Liver (tissue), 8 donors: ENCODE measurements at regions not wholly inside any gene's neighbourhood (a gene's known extent, or its start where the extent isn't known, plus 50 kb on each side); places are given as distances from the start of the nearest gene placed in this dataset.

Experiments
- DNase-seq: peaks from one replicate; pipeline ENCODE4 v3.0.0-alpha.2; 2017; ENCODE audit warnings: low spot score
- H3K27ac ChIP-seq, 2 donors: one replicate each; pipeline ENCODE4 v1.7.0; 2013; ENCODE audit warnings: inconsistent platforms in 2 of 2, low read length in 2 of 2, control low read depth in 1 of 2, low read depth in 1 of 2, mild to moderate bottlenecking in 1 of 2
- H3K27me3 ChIP-seq, 4 donors: one replicate each; pipeline versions ENCODE4 v1.6.1 to v1.7.0; 2013; ENCODE audit warnings: low read length in 3 of 4, inconsistent platforms in 1 of 4, mild to moderate bottlenecking in 1 of 4, moderate library complexity in 1 of 4; ENCODE audit not compliant: control insufficient read depth in 4 of 4, insufficient read depth in 4 of 4
- H3K36me3 ChIP-seq, 4 donors: one replicate each; pipeline versions ENCODE4 v1.6.1 to v1.7.0; 2013; ENCODE audit warnings: low read length in 3 of 4, mild to moderate bottlenecking in 3 of 4, low read depth in 1 of 4, moderate library complexity in 1 of 4; ENCODE audit not compliant: control insufficient read depth in 4 of 4, insufficient read depth in 3 of 4
- H3K4me1 ChIP-seq, 4 donors: one replicate each; pipeline versions ENCODE4 v1.6.1 to v1.7.0; 2013; ENCODE audit warnings: low read length in 3 of 4, mild to moderate bottlenecking in 3 of 4, moderate library complexity in 1 of 4; ENCODE audit not compliant: control insufficient read depth in 4 of 4, insufficient read depth in 4 of 4
- H3K4me3 ChIP-seq, 3 donors: one replicate each; pipeline versions ENCODE4 v1.6.1 to v1.7.0; 2013; ENCODE audit warnings: low read length in 3 of 3, control low read depth in 1 of 3, low read depth in 1 of 3, mild to moderate bottlenecking in 1 of 3
- H3K9ac ChIP-seq, 2 donors: one replicate each; pipeline ENCODE4 v1.7.0; 2013; ENCODE audit warnings: low read length in 2 of 2, mild to moderate bottlenecking in 2 of 2, moderate library complexity in 2 of 2, control low read depth in 1 of 2, low read depth in 1 of 2
- H3K9me3 ChIP-seq, 4 donors: one replicate each; pipeline versions ENCODE4 v1.6.1 to v1.7.0; 2013; ENCODE audit warnings: low read length in 3 of 4; ENCODE audit not compliant: control insufficient read depth in 4 of 4
- CTCF ChIP-seq: fragments of 150-350 bp; IDR thresholded peaks from 2 replicates; pipeline ENCODE4 v1.5.1; 2017; ENCODE audit warnings: improper control_type of control experiment, low read depth, low read length; ENCODE audit not compliant: missing input control
- EGR1 ChIP-seq, 2 donors: IDR thresholded peaks; 2 replicates each; pipeline ENCODE4 v1.6.1; 2016 to 2018; ENCODE audit warnings: antibody characterized with exemption in 2 of 2, low read depth in 2 of 2
- FOXA1 ChIP-seq: IDR thresholded peaks from 2 replicates; pipeline ENCODE4 v1.6.1; 2016; ENCODE audit warnings: antibody characterized with exemption
- FOXA2 ChIP-seq: IDR thresholded peaks from 2 replicates; pipeline ENCODE4 v1.6.1; 2016; ENCODE audit warnings: antibody characterized with exemption
- GABPA ChIP-seq, 2 donors: IDR thresholded peaks in 1 of 2; conservative IDR thresholded peaks in 1 of 2; 2 replicates each; pipeline ENCODE4 v1.6.1; 2016; ENCODE audit warnings: antibody characterized with exemption in 2 of 2, mild to moderate bottlenecking in 1 of 2, moderate library complexity in 1 of 2
- HNF4A ChIP-seq, 2 donors: conservative IDR thresholded peaks; 2 replicates each; pipeline ENCODE4 v1.6.1; 2016; ENCODE audit warnings: antibody characterized with exemption in 2 of 2, mild to moderate bottlenecking in 2 of 2
- HNF4G ChIP-seq: IDR thresholded peaks from 2 replicates; pipeline ENCODE4 v1.6.1; 2016; ENCODE audit warnings: antibody characterized with exemption
- JUND ChIP-seq, 2 donors: IDR thresholded peaks; 2 replicates each; pipeline ENCODE4 v1.6.1; 2016; ENCODE audit warnings: antibody characterized with exemption in 2 of 2
- MAX ChIP-seq: IDR thresholded peaks from 2 replicates; pipeline ENCODE4 v1.6.1; 2016; ENCODE audit warnings: antibody characterized with exemption
- NR2F2 ChIP-seq: IDR thresholded peaks from 2 replicates; pipeline ENCODE4 v1.6.1; 2016; ENCODE audit warnings: antibody characterized with exemption
- RAD21 ChIP-seq, 2 donors: IDR thresholded peaks; 2 replicates each; pipeline ENCODE4 v1.6.1; 2016; ENCODE audit warnings: antibody characterized with exemption in 2 of 2, mild to moderate bottlenecking in 2 of 2
- REST ChIP-seq: IDR thresholded peaks from 2 replicates; pipeline ENCODE4 v1.6.1; 2016; ENCODE audit warnings: antibody characterized with exemption, mild to moderate bottlenecking
- RXRA ChIP-seq, 2 donors: IDR thresholded peaks; 2 replicates each; pipeline ENCODE4 v1.6.1; 2017 to 2018; ENCODE audit warnings: antibody characterized with exemption in 2 of 2, mild to moderate bottlenecking in 1 of 2
- SP1 ChIP-seq: IDR thresholded peaks from 2 replicates; pipeline ENCODE4 v1.6.1; 2018; ENCODE audit warnings: antibody characterized with exemption, mild to moderate bottlenecking
- TAF1 ChIP-seq: conservative IDR thresholded peaks from 2 replicates; pipeline ENCODE4 v1.6.1; 2016; ENCODE audit warnings: antibody characterized with exemption, mild to moderate bottlenecking
- YY1 ChIP-seq: IDR thresholded peaks from 2 replicates; pipeline ENCODE4 v1.6.1; 2016; ENCODE audit warnings: antibody characterized with exemption, mild to moderate bottlenecking
- WGBS: extraction: QIAGEN DNeasy Blood & Tissue Kit; methylation state at CpG from one replicate; pipeline ENCODE4 v1.1.7; 2013; 5-methylcytosine and 5-hydroxymethylcytosine counted together
- TF ChIP-seq, protein P1 (sequence below): IDR thresholded peaks from 2 replicates; pipeline ENCODE4 v1.6.1; 2016; ENCODE audit warnings: antibody characterized with exemption
- donor health status: healthy.
- donor health status: healthy.
- donor health status: healthy.
- donor health status: healthy.
- donor health status: healthy.

GRCh38 chr19:28940751-28941500 lies 272.0 kb downstream of the UQCRFS1 start:
- Histone ChIP-seq H3K9me3 (no peaks in the 10 kb centered on the region), H3K4me3 (no peak overlapping the region), H3K9ac (no peak overlapping the region), H3K36me3 (no peaks in the 10 kb centered on the region), H3K27ac (no peak overlapping the region), H3K4me1 (no peaks in the 10 kb centered on the region), H3K27me3 (peaks cover 0 to 3% (median 0%) of the 10 kb centered on the region in 4 donors)
- 59% methylated on average over 7 of the region's 7 CpGs for WGBS
- no peak for TF ChIP-seq GABPA (IDR thresholded peaks at IDR 0.05 in 1 of 2, conservative IDR thresholded peaks at IDR 0.05 in 1 of 2)
- TF ChIP-seq YY1 = no peak
- no peak for TF ChIP-seq EGR1 (IDR thresholded peaks at IDR 0.05; ENCODE audit: low read depth in 2 of 2)
- no peak for TF ChIP-seq RAD21 (IDR thresholded peaks at IDR 0.05)
- no peak for TF ChIP-seq FOXA1
- no peak for TF ChIP-seq CTCF
- TF ChIP-seq MAX = no peak
- no peak for TF ChIP-seq SP1
- no peak for TF ChIP-seq REST
- no peak for TF ChIP-seq JUND (IDR thresholded peaks at IDR 0.05)
- TF ChIP-seq HNF4A (conservative IDR thresholded peaks at IDR 0.05) = no peak
- no peak for TF ChIP-seq TAF1
- no peak for TF ChIP-seq RXRA (IDR thresholded peaks at IDR 0.05)
- no peak for TF ChIP-seq FOXA2
- TF ChIP-seq NR2F2 = no peak
- no peak for DNase-seq

- Histone ChIP-seq H3K9ac (no peak overlapping the region), H3K9me3 (no peaks in the 10 kb centered on the region), H3K27me3 (peaks cover 0 to 3% (median 0%) of the 10 kb centered on the region in 4 donors)
- TF ChIP-seq FOXA1 = no peak
- TF ChIP-seq HNF4G = no peak
- no peak for TF ChIP-seq FOXA2
- TF ChIP-seq MAX = no peak
- no peak for TF ChIP-seq NR2F2
- no peak for TF ChIP-seq SP1
- no peak for TF ChIP-seq GABPA (IDR thresholded peaks at IDR 0.05 in 1 of 2, conservative IDR thresholded peaks at IDR 0.05 in 1 of 2)
- no peak for TF ChIP-seq REST
- no peak for TF ChIP-seq RXRA (IDR thresholded peaks at IDR 0.05)
- no peak for TF ChIP-seq JUND (IDR thresholded peaks at IDR 0.05)
- TF ChIP-seq TAF1 = no peak
- TF ChIP-seq RAD21 (IDR thresholded peaks at IDR 0.05) = no peak
- TF ChIP-seq, protein P1, sequence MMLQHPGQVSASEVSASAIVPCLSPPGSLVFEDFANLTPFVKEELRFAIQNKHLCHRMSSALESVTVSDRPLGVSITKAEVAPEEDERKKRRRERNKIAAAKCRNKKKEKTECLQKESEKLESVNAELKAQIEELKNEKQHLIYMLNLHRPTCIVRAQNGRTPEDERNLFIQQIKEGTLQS = no peak
- no peak for TF ChIP-seq HNF4A (conservative IDR thresholded peaks at IDR 0.05)
- TF ChIP-seq EGR1 (IDR thresholded peaks at IDR 0.05; ENCODE audit: low read depth in 2 of 2) = no peak
- TF ChIP-seq YY1 = no peak
- TF ChIP-seq CTCF = no peak
These were observed 273.7 kb downstream of the UQCRFS1 start for GRCh38 chr19:28939236-28939635.

More at GRCh38 chr19:28939236-28939635, 273.7 kb downstream of the UQCRFS1 start:
- no peak overlapping the region for H3K4me3 ChIP-seq
- H3K4me1 ChIP-seq = no peaks in the 10 kb centered on the region
- no peak overlapping the region for H3K27ac ChIP-seq
- DNase-seq = no peak
- no peaks in the 10 kb centered on the region for H3K36me3 ChIP-seq
